GM04504 (cell line): ENCODE measurements at regions not wholly inside any gene's neighbourhood (a gene's known extent, or its start where the extent isn't known, plus 50 kb on each side); places are given as distances from the start of the nearest gene placed in this dataset.

Source experiments
- DNase-seq: peaks from one replicate; pipeline ENCODE4 v3.0.0-alpha.2; 2012; ENCODE audit warnings: low read depth

DNA sequence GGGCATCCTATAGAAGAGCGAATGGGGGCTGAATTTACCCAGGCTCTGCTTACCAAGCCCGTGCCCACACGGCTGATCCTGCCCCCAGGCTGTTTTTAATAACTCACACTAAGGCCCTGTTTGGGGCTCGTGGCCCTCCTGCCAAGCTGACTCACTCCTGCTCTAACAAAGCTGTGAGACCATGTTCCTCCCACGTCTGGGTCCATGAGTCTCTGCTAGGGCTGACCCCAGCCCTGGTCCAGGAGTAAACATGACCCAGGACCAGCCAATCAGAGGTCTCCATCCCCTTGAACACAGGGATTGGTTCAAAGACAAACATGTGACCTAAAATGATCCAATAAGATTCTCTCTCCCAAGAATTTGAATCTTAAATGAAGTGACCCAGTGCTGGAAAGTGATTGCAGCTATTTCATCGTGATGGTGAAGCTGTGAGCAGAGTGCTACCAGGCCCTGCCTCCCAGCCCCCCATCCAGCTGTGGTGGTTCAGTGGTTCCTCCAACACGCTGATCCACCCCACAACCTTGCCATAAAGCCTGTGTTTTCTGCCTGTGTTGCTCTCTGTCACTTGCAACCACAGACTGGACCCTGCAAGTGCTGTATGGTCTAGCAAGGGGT lies 57.2 kb downstream of the C16orf82 start:
- no peak for DNase-seq

DNA sequence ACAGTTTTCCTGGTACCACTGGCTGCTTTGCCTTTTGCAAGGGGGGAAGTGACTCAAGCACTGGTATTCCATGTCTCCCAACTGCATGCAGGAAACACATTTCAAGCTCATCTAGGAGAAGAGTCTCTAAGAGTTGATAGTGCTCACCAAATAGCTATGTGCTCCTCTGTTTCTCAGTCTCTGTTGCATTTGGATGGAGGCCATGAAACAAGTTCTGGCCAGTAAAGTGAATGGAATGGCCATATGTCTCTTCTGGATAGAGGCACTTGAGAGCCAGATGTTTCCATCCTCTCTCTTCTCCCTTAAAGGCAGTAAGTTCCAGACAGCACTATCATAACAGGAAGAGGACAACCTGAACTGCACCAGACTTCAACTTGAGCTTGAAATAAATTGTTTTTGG lies 60.6 kb downstream of the C16orf82 start:
- DNase-seq = peak; percentile 25

DNA sequence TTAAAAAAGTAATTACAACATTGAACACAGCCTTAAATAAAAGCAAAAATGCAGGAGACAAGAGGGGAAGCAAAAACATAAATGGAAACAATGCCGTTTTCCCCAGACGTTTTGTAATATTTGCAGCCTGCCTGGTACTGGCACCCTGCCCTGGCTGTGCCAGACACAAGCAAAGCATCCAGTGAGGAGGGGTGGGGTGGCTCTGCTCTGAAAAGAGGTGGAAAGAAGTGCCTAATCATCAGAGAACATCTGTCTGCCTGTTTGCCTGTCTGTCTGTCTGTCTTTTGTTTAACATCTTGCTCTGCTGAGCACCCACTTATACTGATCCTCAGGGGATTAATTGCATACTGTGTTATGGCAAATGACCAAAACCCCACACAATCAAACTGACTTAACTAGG lies 62.7 kb downstream of the C16orf82 start:
- no peak for DNase-seq

DNA sequence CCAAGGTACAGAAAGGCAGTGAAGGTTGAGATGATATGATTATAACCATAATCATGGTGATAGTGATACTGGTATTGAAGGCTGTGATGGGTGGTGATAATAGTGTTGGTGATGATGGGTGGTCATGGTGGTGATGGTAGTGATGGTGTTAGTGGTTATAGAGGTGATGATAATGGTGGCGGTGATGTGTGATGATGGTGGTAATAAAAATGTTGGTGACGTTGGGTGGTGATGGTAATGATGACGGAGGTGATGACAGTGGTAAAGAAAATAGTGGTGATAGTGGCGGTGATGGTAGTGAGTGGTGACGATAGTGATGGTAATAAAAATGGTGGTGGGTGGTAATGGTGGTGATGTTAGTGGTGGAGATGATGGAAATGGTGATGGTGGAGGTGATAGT lies 65.1 kb upstream of the KDM8 start:
- no peak for DNase-seq

- DNase-seq = no peak
Observed at GRCh38 chr16:27145630-27146029, 57.7 kb upstream of the KDM8 start.

DNA sequence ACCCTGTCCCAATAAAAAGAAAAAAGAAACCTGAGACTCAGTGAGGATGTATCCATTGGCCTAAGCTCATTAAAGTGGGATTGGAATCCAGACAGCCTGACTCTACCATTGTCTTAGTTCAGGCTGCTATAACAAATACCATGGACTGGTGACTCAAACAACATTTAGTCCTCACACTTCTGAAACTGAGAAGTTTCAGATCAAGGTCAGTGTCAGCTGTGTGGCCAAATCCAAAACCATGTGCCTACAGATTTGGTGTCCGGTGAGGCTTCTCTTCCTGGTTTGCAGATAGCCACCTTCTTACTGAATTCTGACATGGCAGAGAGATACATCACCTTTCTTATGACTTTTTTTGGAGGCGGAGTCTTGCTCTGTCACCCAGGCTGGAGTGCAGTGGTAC lies 53.3 kb upstream of the KDM8 start:
- no peak for DNase-seq

DNA sequence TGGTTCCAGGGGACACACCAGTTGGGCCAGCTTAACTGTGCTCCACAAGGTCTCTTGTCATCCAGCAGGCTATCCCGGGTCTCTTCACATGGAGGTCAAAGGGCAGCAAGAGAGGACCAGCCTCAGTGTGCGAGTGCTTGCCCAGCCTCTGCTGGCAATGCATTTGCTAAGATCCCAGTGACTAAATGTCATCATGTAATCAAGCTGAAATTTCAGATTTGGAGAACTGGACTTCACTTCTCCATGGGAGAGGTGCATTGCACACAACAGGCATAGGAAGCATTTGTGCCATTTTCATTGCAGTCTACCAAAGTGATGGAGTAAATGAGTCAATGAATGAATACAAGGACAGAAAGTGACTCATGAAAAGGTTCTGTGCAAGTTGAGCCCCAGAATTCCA lies 51.2 kb upstream of the KDM8 start:
- DNase-seq = no peak

DNA sequence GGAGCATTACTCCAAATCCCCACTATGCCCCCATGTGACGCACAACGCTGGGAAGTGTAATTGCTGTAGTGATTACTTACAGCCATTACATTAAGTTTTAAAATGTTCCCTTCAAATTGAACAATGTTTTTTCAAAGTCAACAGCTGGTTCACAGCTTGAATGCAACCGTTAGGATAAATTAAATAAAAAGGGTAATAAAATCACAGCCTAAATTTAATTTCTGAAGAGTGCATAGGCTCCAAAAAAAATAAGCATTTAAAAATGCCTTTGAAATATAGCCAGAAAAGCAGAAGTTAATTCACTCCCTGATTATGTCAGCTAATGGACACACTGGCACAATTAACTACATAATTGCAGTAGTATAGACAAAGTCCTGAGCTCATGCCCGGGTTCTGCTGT lies 50.5 kb upstream of the KDM8 start:
- no peak for DNase-seq
